ENCODE measurements at regions not wholly inside any gene's neighbourhood (a gene's known extent, or its start where the extent isn't known, plus 50 kb on each side); places are given as distances from the start of the nearest gene placed in this dataset.
"Not testable (repeated sequence)": the region's sequence is repeated elsewhere in the genome, so short reads cannot be mapped to it uniquely, and the experiment has no call there.

GRCh38 chr3:28039234-28039633, 202.2 kb upstream of the CMC1 start:
- no peak overlapping the region for H3K4me3 Mint-ChIP-seq
- H3K4me1 Mint-ChIP-seq, result no peaks in the 10 kb centered on the region
- peaks cover 0 to 1% (median 0%) of the 10 kb centered on the region in 6 donors for H3K9me3 Mint-ChIP-seq
- H3K36me3 Mint-ChIP-seq, result peaks cover 0 to 4% (median 1%) of the 10 kb centered on the region in 3 donors
- no peak for DNase-seq
- H3K27me3 Mint-ChIP-seq (ENCODE audit: low read depth in 3 of 3), result peaks cover 0 to 13% (median 2%) of the 10 kb centered on the region in 3 donors
- H3K27ac Mint-ChIP-seq, result no peak overlapping the region

DNA sequence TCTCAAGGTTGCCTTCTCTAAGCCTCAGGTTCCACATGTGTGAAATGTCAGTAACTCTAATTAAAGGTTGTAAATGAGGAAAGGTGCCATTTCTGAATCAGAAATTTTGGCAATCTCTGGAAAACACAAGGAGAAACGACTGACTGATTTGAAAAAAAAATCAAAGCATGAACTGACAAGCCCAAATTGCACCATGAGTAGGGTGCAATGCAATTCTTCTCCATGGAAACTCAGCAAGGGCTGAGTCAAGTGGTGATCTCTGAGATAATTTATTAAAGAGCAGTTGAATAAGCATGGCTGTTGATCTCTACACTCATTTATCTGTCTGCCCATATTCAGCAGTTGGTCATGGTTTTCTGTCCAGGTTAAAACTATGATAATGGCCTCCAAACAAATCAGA, 201.6 kb upstream of the CMC1 start:
- H3K4me1 Mint-ChIP-seq, result no peaks in the 10 kb centered on the region

GRCh38 chr3:28042095-28042635, 199.3 kb upstream of the CMC1 start:
- Mint-ChIP-seq H3K36me3 (peaks cover 0 to 4% (median 0%) of the 10 kb centered on the region in 3 donors), H3K4me1 (no peaks in the 10 kb centered on the region), H3K9me3 (no peaks in the 10 kb centered on the region), H3K27me3 (ENCODE audit: low read depth in 3 of 3) (peaks cover 0 to 14% (median 2%) of the 10 kb centered on the region in 3 donors), H3K4me3 (no peak overlapping the region), H3K27ac (no peak overlapping the region)
- no peak for DNase-seq

More for the DNA sequence above, 201.6 kb upstream of the CMC1 start:
- H3K27me3 Mint-ChIP-seq (ENCODE audit: low read depth in 3 of 3), result peaks cover 0 to 13% (median 2%) of the 10 kb centered on the region in 3 donors
- peaks cover 0 to 4% (median 0%) of the 10 kb centered on the region in 3 donors for H3K36me3 Mint-ChIP-seq
- H3K4me3 Mint-ChIP-seq, result no peak overlapping the region
- no peak overlapping the region for H3K27ac Mint-ChIP-seq
- no peak for DNase-seq
- H3K9me3 Mint-ChIP-seq, result no peaks in the 10 kb centered on the region

- peaks cover 0 to 10% (median 2%) of the 10 kb centered on the region in 3 donors for H3K27me3 Mint-ChIP-seq (ENCODE audit: low read depth in 3 of 3)
- no peak for DNase-seq
These were observed 198.7 kb upstream of the CMC1 start for GRCh38 chr3:28042707-28043106.

DNA sequence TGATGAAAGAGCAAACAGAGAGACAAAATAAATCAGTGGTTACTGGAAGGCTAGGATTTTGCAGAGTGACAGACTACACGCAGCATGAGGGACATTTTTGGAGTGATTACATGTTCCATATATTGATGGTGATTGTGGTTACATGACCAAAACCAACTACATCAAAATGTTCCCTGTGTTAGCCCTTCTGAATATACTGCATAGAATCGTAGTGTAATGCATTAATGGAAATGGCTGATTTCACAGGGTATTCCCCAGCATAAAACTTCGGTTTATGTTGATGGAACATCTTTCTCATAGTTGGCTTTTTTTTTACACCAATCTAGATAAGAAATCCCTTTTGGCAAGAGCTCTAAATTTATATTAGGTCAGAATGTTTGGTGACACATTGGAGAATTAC, 191.3 kb upstream of the CMC1 start:
- Mint-ChIP-seq H3K27ac (no peak overlapping the region), H3K4me3 (no peak overlapping the region), H3K9me3 (peaks cover 0 to 1% (median 0%) of the 10 kb centered on the region in 6 donors), H3K27me3 (ENCODE audit: low read depth in 3 of 3) (peaks cover 0 to 3% (median under 1%) of the 10 kb centered on the region in 3 donors), H3K36me3 (no peaks in the 10 kb centered on the region), H3K4me1 (peaks cover 0 to 5% of the 10 kb centered on the region in 2 donors)
- DNase-seq, result no peak

More at GRCh38 chr3:28042707-28043106, 198.7 kb upstream of the CMC1 start:
- no peak overlapping the region for H3K4me3 Mint-ChIP-seq
- peaks cover 0 to 1% (median 0%) of the 10 kb centered on the region in 6 donors for H3K9me3 Mint-ChIP-seq
- no peaks in the 10 kb centered on the region for H3K4me1 Mint-ChIP-seq
- H3K36me3 Mint-ChIP-seq, result no peaks in the 10 kb centered on the region
- no peak overlapping the region for H3K27ac Mint-ChIP-seq

GRCh38 chr3:28050885-28051284, 190.5 kb upstream of the CMC1 start:
- H3K4me3 Mint-ChIP-seq, result no peak overlapping the region
- peak in 1 of 3 donors; percentile 13 for DNase-seq
- no peak overlapping the region for H3K27ac Mint-ChIP-seq
- peaks cover 0 to 4% (median 3%) of the 10 kb centered on the region in 3 donors for H3K27me3 Mint-ChIP-seq (ENCODE audit: low read depth in 3 of 3)
- H3K36me3 Mint-ChIP-seq, result no peaks in the 10 kb centered on the region
- peaks cover 0 to 5% of the 10 kb centered on the region in 2 donors for H3K4me1 Mint-ChIP-seq
- peaks cover 0 to 1% (median 0%) of the 10 kb centered on the region in 6 donors for H3K9me3 Mint-ChIP-seq

- no peak overlapping the region for H3K4me3 Mint-ChIP-seq
- no peak for DNase-seq
These were observed 187.7 kb upstream of the CMC1 start for GRCh38 chr3:28053759-28054158.

GRCh38 chr3:28056806-28057205, 184.6 kb upstream of the CMC1 start:
- DNase-seq, result no peak
- H3K4me1 Mint-ChIP-seq, result no peaks in the 10 kb centered on the region
- H3K27ac Mint-ChIP-seq, result no peak overlapping the region
- peaks cover 3 to 8% (median 6%) of the 10 kb centered on the region in 3 donors for H3K27me3 Mint-ChIP-seq (ENCODE audit: low read depth in 3 of 3)
- H3K4me3 Mint-ChIP-seq, result no peak overlapping the region
- no peaks in the 10 kb centered on the region for H3K9me3 Mint-ChIP-seq
- peaks cover 0 to 7% (median 0%) of the 10 kb centered on the region in 3 donors for H3K36me3 Mint-ChIP-seq

More at GRCh38 chr3:28053759-28054158, 187.7 kb upstream of the CMC1 start:
- H3K9me3 Mint-ChIP-seq, result no peaks in the 10 kb centered on the region
- H3K27me3 Mint-ChIP-seq (ENCODE audit: low read depth in 3 of 3), result peaks cover 3 to 8% (median 6%) of the 10 kb centered on the region in 3 donors
- peaks cover 0 to 5% of the 10 kb centered on the region in 2 donors for H3K4me1 Mint-ChIP-seq
- H3K36me3 Mint-ChIP-seq, result peaks cover 0 to 3% (median 0%) of the 10 kb centered on the region in 3 donors
- H3K27ac Mint-ChIP-seq, result no peak overlapping the region

GRCh38 chr3:28057539-28057938, 183.9 kb upstream of the CMC1 start:
- H3K4me1 Mint-ChIP-seq, result no peaks in the 10 kb centered on the region
- H3K27ac Mint-ChIP-seq, result no peak overlapping the region
- H3K4me3 Mint-ChIP-seq, result no peak overlapping the region
- H3K9me3 Mint-ChIP-seq, result no peaks in the 10 kb centered on the region
- peak in 1 of 3 donors; percentile 3 for DNase-seq
- H3K27me3 Mint-ChIP-seq (ENCODE audit: low read depth in 3 of 3), result peaks cover 3 to 8% (median 6%) of the 10 kb centered on the region in 3 donors
- peaks cover 0 to 7% (median 0%) of the 10 kb centered on the region in 3 donors for H3K36me3 Mint-ChIP-seq

DNA sequence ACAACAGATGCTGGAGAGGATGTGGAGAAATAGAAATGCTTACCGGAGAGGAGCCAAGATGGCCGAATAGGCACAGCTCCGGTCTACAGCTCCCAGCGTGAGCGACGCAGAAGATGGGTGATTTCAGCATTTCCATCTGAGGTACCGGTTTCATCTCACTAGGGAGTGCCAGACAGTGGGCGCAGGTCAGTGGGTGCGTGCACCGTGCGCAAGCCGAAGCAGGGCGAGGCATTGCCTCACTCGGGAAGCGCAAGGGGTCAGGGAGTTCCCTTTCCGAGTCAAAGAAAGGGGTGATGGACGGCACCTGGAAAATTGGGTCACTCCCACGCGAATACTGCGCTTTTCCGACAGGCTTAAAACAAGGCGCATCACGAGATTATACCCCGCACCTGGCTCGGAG, 182.2 kb upstream of the CMC1 start:
- H3K9me3 Mint-ChIP-seq; H3K4me1 Mint-ChIP-seq; H3K36me3 Mint-ChIP-seq; H3K4me3 Mint-ChIP-seq; H3K27me3 Mint-ChIP-seq (ENCODE audit: low read depth in 3 of 3); H3K27ac Mint-ChIP-seq; DNase-seq: not testable (repeated sequence)

GRCh38 chr3:28066020-28066419, 175.4 kb upstream of the CMC1 start:
- Mint-ChIP-seq H3K27ac (no peak overlapping the region), H3K36me3 (no peaks in the 10 kb centered on the region), H3K4me1 (no peaks in the 10 kb centered on the region), H3K27me3 (ENCODE audit: low read depth in 3 of 3) (peaks cover 0 to 3% (median 3%) of the 10 kb centered on the region in 3 donors), H3K4me3 (no peak overlapping the region), H3K9me3 (no peaks in the 10 kb centered on the region)
- no peak for DNase-seq

DNA sequence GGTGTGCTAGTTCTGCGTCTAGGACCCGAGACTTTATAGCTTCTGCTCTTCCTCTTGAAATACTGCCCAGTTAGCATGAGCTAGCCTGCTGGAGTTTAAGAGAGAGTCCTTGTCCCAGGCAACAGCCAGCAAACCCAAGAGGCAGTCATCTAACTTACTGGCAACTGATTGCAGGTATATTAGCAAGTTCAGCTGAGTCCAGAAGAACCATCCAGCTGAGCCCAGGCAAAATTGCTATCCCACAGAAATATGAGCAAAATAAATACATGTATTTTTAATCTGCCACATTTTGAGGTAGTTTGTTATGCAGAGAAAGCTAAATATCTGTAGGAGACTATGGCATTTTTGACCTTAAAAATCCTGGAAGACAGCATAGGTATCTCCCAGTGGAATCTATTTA, 174.4 kb upstream of the CMC1 start:
- DNase-seq, result no peak
- Mint-ChIP-seq H3K27ac (no peak overlapping the region), H3K27me3 (ENCODE audit: low read depth in 3 of 3) (peaks cover 0 to 3% (median 3%) of the 10 kb centered on the region in 3 donors), H3K9me3 (no peaks in the 10 kb centered on the region), H3K36me3 (no peaks in the 10 kb centered on the region), H3K4me3 (no peak overlapping the region), H3K4me1 (no peaks in the 10 kb centered on the region)

GRCh38 chr3:28068342-28068741, 173.1 kb upstream of the CMC1 start:
- no peaks in the 10 kb centered on the region for H3K36me3 Mint-ChIP-seq
- H3K27me3 Mint-ChIP-seq (ENCODE audit: low read depth in 3 of 3), result peaks cover 0 to 5% (median 3%) of the 10 kb centered on the region in 3 donors
- H3K9me3 Mint-ChIP-seq, result no peaks in the 10 kb centered on the region
- H3K27ac Mint-ChIP-seq, result no peak overlapping the region
- H3K4me1 Mint-ChIP-seq, result no peaks in the 10 kb centered on the region
- DNase-seq, result no peak
- H3K4me3 Mint-ChIP-seq, result no peak overlapping the region

- no peak overlapping the region for H3K27ac Mint-ChIP-seq
- no peak for DNase-seq
- no peaks in the 10 kb centered on the region for H3K9me3 Mint-ChIP-seq
- H3K36me3 Mint-ChIP-seq, result no peaks in the 10 kb centered on the region
- no peak overlapping the region for H3K4me3 Mint-ChIP-seq
- H3K27me3 Mint-ChIP-seq (ENCODE audit: low read depth in 3 of 3), result peaks cover 0 to 5% (median 3%) of the 10 kb centered on the region in 3 donors
- H3K4me1 Mint-ChIP-seq, result no peaks in the 10 kb centered on the region
These were observed 172.0 kb upstream of the CMC1 start for GRCh38 chr3:28069438-28069837.

GRCh38 chr3:28076246-28076645, 165.2 kb upstream of the CMC1 start:
- no peak for DNase-seq
- Mint-ChIP-seq H3K4me1 (no peaks in the 10 kb centered on the region), H3K9me3 (peaks cover 0 to 2% (median 0%) of the 10 kb centered on the region in 6 donors), H3K27me3 (ENCODE audit: low read depth in 3 of 3) (peaks cover 0 to 4% (median 0%) of the 10 kb centered on the region in 3 donors), H3K27ac (no peak overlapping the region), H3K4me3 (no peak overlapping the region), H3K36me3 (no peaks in the 10 kb centered on the region)

Data from immature natural killer cell (primary cell).